C4-2B (cell line): ENCODE measurements at regions not wholly inside any gene's neighbourhood (a gene's known extent, or its start where the extent isn't known, plus 50 kb on each side); places are given as distances from the start of the nearest gene placed in this dataset.

ENCODE experiments used
- ZFX ChIP-seq: fragments of 450-650 bp; IDR thresholded peaks from 2 replicates; pipeline ENCODE4 v1.6.1; 2017
- TF ChIP-seq, protein P1 (sequence below): fragments of 450-650 bp; conservative IDR thresholded peaks from 2 replicates; pipeline ENCODE4 v1.5.1; 2017; ENCODE audit warnings: mild to moderate bottlenecking

DNA sequence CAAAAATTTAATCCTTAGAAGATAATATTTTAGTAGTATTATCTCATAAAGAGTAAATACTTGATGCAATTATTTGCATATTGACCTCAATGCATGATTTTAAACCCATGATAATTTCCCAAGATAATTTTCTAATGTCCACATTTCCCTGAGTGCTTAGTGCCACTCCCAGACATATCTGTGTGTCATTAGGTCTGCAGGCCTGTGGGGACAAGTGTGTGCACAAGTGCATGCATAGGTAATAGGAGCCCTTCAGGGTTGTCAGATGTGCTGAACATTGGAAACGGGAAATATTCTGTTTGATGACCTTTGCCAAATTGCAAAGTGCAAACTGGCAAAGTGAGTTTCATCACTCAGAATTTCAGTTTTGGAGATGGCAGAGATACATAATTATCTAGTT, 369.9 kb downstream of the KLF5 start:
- TF ChIP-seq, protein P1, sequence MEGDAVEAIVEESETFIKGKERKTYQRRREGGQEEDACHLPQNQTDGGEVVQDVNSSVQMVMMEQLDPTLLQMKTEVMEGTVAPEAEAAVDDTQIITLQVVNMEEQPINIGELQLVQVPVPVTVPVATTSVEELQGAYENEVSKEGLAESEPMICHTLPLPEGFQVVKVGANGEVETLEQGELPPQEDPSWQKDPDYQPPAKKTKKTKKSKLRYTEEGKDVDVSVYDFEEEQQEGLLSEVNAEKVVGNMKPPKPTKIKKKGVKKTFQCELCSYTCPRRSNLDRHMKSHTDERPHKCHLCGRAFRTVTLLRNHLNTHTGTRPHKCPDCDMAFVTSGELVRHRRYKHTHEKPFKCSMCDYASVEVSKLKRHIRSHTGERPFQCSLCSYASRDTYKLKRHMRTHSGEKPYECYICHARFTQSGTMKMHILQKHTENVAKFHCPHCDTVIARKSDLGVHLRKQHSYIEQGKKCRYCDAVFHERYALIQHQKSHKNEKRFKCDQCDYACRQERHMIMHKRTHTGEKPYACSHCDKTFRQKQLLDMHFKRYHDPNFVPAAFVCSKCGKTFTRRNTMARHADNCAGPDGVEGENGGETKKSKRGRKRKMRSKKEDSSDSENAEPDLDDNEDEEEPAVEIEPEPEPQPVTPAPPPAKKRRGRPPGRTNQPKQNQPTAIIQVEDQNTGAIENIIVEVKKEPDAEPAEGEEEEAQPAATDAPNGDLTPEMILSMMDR, result no peak
- TF ChIP-seq ZFX, result no peak
